ENCODE measurements at regions not wholly inside any gene's neighbourhood (a gene's known extent, or its start where the extent isn't known, plus 50 kb on each side); places are given as distances from the start of the nearest gene placed in this dataset.

DNA sequence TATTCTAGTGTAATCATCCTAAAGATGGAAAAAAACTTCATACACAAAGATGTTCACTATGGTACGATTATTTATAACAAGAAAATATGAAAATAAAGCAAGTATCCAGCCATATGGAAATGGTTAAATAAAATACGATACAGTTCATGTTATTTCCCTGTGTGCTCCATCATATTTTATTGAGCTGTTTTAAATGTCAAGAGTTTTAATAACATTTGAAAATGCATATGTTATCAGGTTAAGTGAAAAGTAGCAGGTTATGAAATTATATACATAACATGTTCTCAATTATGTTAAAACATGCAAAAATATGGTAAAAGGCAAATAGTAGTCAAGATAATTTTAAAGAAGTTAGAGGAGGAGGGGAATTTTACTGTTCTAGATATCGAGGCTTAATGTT, 192.0 kb downstream of the HNRNPD start:
- DNase-seq: no peak
- H3K9me3 ChIP-seq (ENCODE audit: control insufficient read depth, low read length): no peaks in the 10 kb centered on the region
- Mint-ChIP-seq H3K27ac (no peak overlapping the region), H3K4me3 (no peak overlapping the region), H3K9me3 (no peaks in the 10 kb centered on the region), H3K36me3 (ENCODE audit: low read depth) (no peaks in the 10 kb centered on the region), H3K4me1 (no peaks in the 10 kb centered on the region), H3K27me3 (ENCODE audit: insufficient read depth) (peaks cover 12% of the 10 kb centered on the region)
- H3K27me3 ChIP-seq (ENCODE audit: control insufficient read depth, insufficient read depth, low read length, poor library complexity, severe bottlenecking): no peaks in the 10 kb centered on the region
- no peak overlapping the region for H3K4me3 ChIP-seq (ENCODE audit: low read length)
- TF ChIP-seq, protein P1, sequence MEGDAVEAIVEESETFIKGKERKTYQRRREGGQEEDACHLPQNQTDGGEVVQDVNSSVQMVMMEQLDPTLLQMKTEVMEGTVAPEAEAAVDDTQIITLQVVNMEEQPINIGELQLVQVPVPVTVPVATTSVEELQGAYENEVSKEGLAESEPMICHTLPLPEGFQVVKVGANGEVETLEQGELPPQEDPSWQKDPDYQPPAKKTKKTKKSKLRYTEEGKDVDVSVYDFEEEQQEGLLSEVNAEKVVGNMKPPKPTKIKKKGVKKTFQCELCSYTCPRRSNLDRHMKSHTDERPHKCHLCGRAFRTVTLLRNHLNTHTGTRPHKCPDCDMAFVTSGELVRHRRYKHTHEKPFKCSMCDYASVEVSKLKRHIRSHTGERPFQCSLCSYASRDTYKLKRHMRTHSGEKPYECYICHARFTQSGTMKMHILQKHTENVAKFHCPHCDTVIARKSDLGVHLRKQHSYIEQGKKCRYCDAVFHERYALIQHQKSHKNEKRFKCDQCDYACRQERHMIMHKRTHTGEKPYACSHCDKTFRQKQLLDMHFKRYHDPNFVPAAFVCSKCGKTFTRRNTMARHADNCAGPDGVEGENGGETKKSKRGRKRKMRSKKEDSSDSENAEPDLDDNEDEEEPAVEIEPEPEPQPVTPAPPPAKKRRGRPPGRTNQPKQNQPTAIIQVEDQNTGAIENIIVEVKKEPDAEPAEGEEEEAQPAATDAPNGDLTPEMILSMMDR (conservative IDR thresholded peaks at IDR 0.05): no peak
- 87% methylated on average over 2 of the region's 3 CpGs; no CpG with 5 or more reads in 1 of the 2 experiments for WGBS, 2 experiments (ENCODE audit: insufficient coverage in 1 of 2, insufficient read length in 1 of 2)
- no peaks in the 10 kb centered on the region for H3K36me3 ChIP-seq (ENCODE audit: control insufficient read depth, insufficient read depth, low read length)
- no peak overlapping the region for H3K27ac ChIP-seq (ENCODE audit: low read depth, low read length)
- H3K9ac ChIP-seq (ENCODE audit: extremely low read depth, low read length, poor library complexity, severe bottlenecking): no peak overlapping the region
- H3K4me1 ChIP-seq (ENCODE audit: control insufficient read depth, insufficient read depth, low read length): no peaks in the 10 kb centered on the region

GRCh38 chr4:82172186-82172585, 201.6 kb downstream of the HNRNPD start:
- Mint-ChIP-seq H3K27ac (no peak overlapping the region), H3K4me1 (no peaks in the 10 kb centered on the region), H3K9me3 (peaks cover 16% of the 10 kb centered on the region), H3K36me3 (ENCODE audit: low read depth) (no peaks in the 10 kb centered on the region), H3K4me3 (no peak overlapping the region), H3K27me3 (ENCODE audit: insufficient read depth) (peaks cover 6% of the 10 kb centered on the region)
- no peak for DNase-seq
- Histone ChIP-seq H3K27ac (ENCODE audit: low read depth, low read length) (no peak overlapping the region), H3K9me3 (ENCODE audit: control insufficient read depth, low read length) (peaks cover 10% of the 10 kb centered on the region), H3K4me1 (ENCODE audit: control insufficient read depth, insufficient read depth, low read length) (no peaks in the 10 kb centered on the region), H3K4me3 (ENCODE audit: low read length) (no peak overlapping the region), H3K9ac (ENCODE audit: extremely low read depth, low read length, poor library complexity, severe bottlenecking) (no peak overlapping the region), H3K36me3 (ENCODE audit: control insufficient read depth, insufficient read depth, low read length) (no peaks in the 10 kb centered on the region), H3K27me3 (ENCODE audit: control insufficient read depth, insufficient read depth, low read length, poor library complexity, severe bottlenecking) (peaks cover 8% of the 10 kb centered on the region)
- WGBS, 2 experiments (ENCODE audit: insufficient coverage in 1 of 2, insufficient read length in 1 of 2): 100% methylated on average over 1 of the region's 1 CpG; no CpG with 5 or more reads in 1 of the 2 experiments
- TF ChIP-seq, protein P1 (conservative IDR thresholded peaks at IDR 0.05): no peak

- no peak overlapping the region for H3K27ac Mint-ChIP-seq
These were observed 202.1 kb downstream of the HNRNPD start for GRCh38 chr4:82171531-82172155.

More at GRCh38 chr4:82171531-82172155, 202.1 kb downstream of the HNRNPD start:
- TF ChIP-seq, protein P1 (conservative IDR thresholded peaks at IDR 0.05): no peak
- Histone ChIP-seq H3K9me3 (ENCODE audit: control insufficient read depth, low read length) (peaks cover 10% of the 10 kb centered on the region), H3K36me3 (ENCODE audit: control insufficient read depth, insufficient read depth, low read length) (no peaks in the 10 kb centered on the region), H3K9ac (ENCODE audit: extremely low read depth, low read length, poor library complexity, severe bottlenecking) (no peak overlapping the region), H3K4me3 (ENCODE audit: low read length) (no peak overlapping the region), H3K27ac (ENCODE audit: low read depth, low read length) (no peak overlapping the region), H3K27me3 (ENCODE audit: control insufficient read depth, insufficient read depth, low read length, poor library complexity, severe bottlenecking) (peaks cover 8% of the 10 kb centered on the region), H3K4me1 (ENCODE audit: control insufficient read depth, insufficient read depth, low read length) (no peaks in the 10 kb centered on the region)
- 88% methylated on average over 1 of the region's 1 CpG; no CpG with 5 or more reads in 1 of the 2 experiments for WGBS, 2 experiments (ENCODE audit: insufficient coverage in 1 of 2, insufficient read length in 1 of 2)
- Mint-ChIP-seq H3K9me3 (peaks cover 16% of the 10 kb centered on the region), H3K27me3 (ENCODE audit: insufficient read depth) (peaks cover 6% of the 10 kb centered on the region), H3K4me3 (no peak overlapping the region), H3K36me3 (ENCODE audit: low read depth) (no peaks in the 10 kb centered on the region), H3K4me1 (no peaks in the 10 kb centered on the region)
- DNase-seq: no peak
